H1 (cell line): ENCODE measurements at regions not wholly inside any gene's neighbourhood (a gene's known extent, or its start where the extent isn't known, plus 50 kb on each side); places are given as distances from the start of the nearest gene placed in this dataset.

Experiments
- CTCF ChIA-PET: fragments of 300-600 bp; sonication (Branson Sonifier 250); formaldehyde crosslinking; loops from one replicate; lab custom pipeline; 2021; ENCODE audit not compliant: partially characterized antibody; lab: Charles Lee
- POLR2A ChIA-PET: fragments of 300-600 bp; sonication (Branson Sonifier 250); formaldehyde crosslinking; loops from one replicate; lab custom pipeline; 2021; ENCODE audit warnings: inconsistent platforms; ENCODE audit not compliant: partially characterized antibody; lab: Charles Lee
- DNase-seq, 2 experiments: peaks; one replicate each; pipeline versions ENCODE4 v3.0.0 to v3.0.0-alpha.2; 2010 to 2022; ENCODE audit warnings: low spot score in 2 of 2, low read depth in 1 of 2, mixed read lengths in 1 of 2
- FAIRE-seq: peaks from 2 replicates; lab custom pipeline; 2011; peaks lifted over from hg19 to GRCh38; lab: Jason Lieb, UNC
- H2AFZ ChIP-seq: 2 replicates; pipeline ENCODE4 v1.8.1; 2012; ENCODE audit warnings: low read length, inconsistent platforms
- H2AK5ac ChIP-seq: 2 replicates; pipeline ENCODE4 v1.6.1; 2013; ENCODE audit warnings: low read depth, low read length
- H2BK120ac ChIP-seq: replicated peaks from 2 replicates; pipeline ENCODE3; 2013; ENCODE audit warnings: low read depth, low read length, inconsistent platforms
- H2BK12ac ChIP-seq: 2 replicates; pipeline ENCODE4 v1.6.1; 2013; ENCODE audit warnings: low read depth, low read length
- H2BK15ac ChIP-seq: 2 replicates; pipeline ENCODE4 v1.6.1; 2013; ENCODE audit warnings: low read length
- H2BK20ac ChIP-seq: 2 replicates; pipeline ENCODE4 v1.6.1; 2013; ENCODE audit warnings: low read length
- H2BK5ac ChIP-seq: 2 replicates; pipeline ENCODE4 v1.6.1; 2013; ENCODE audit warnings: low read depth, low read length
- H3K14ac ChIP-seq: 2 replicates; pipeline ENCODE4 v1.6.1; 2013; ENCODE audit warnings: inconsistent platforms; ENCODE audit not compliant: insufficient read length
- H3K18ac ChIP-seq: 2 replicates; pipeline ENCODE4 v1.6.1; 2013; ENCODE audit warnings: low read length; ENCODE audit errors: extremely low read depth
- H3K23ac ChIP-seq: 2 replicates; pipeline ENCODE4 v1.6.1; 2013; ENCODE audit warnings: inconsistent platforms; ENCODE audit not compliant: insufficient read length
- H3K23me2 ChIP-seq: 2 replicates; pipeline ENCODE4 v1.6.1; 2013; ENCODE audit warnings: low read depth, low read length
- H3K27ac ChIP-seq: 2 replicates; pipeline ENCODE4 v1.6.1; 2011; ENCODE audit warnings: low read depth, low read length, inconsistent platforms
- H3K27me3 ChIP-seq, 4 experiments: replicated peaks in 1 of 4; 1 replicate in 1 of 4; 2 replicates in 3 of 4; pipeline versions ENCODE4 v1.6.1 to v1.8.1; 2011 to 2013; ENCODE audit warnings: low read length in 3 of 4, mild to moderate bottlenecking in 3 of 4, inconsistent platforms in 2 of 4, mixed read lengths in 2 of 4, moderate library complexity in 1 of 4; ENCODE audit not compliant: control insufficient read depth in 3 of 4, insufficient read depth in 3 of 4; ENCODE audit errors: extremely low read depth in 1 of 4
- H3K36me3 ChIP-seq, 4 experiments: 2 replicates each; pipeline versions ENCODE4 v1.6.1 to v1.8.1; 2011 to 2013; ENCODE audit warnings: mild to moderate bottlenecking in 4 of 4, low read length in 3 of 4, moderate library complexity in 2 of 4, control low read depth in 1 of 4, inconsistent platforms in 1 of 4; ENCODE audit not compliant: insufficient read depth in 4 of 4, control insufficient read depth in 2 of 4
- H3K4ac ChIP-seq: replicated peaks from 2 replicates; pipeline ENCODE3; 2013; ENCODE audit warnings: low read length, low read depth, mixed read lengths, inconsistent platforms; ENCODE audit not compliant: insufficient read length
- H3K4me1 ChIP-seq, 4 experiments: replicated peaks in 1 of 4; 1 replicate in 1 of 4; 2 replicates in 3 of 4; pipeline versions ENCODE4 v1.6.1 to v1.8.1; 2011 to 2013; ENCODE audit warnings: low read length in 3 of 4, inconsistent platforms in 2 of 4, mixed read lengths in 1 of 4; ENCODE audit not compliant: insufficient read depth in 4 of 4, control insufficient read depth in 3 of 4
- H3K4me2 ChIP-seq, 2 experiments: 2 replicates each; pipeline versions ENCODE4 v1.6.1 to v1.8.1; 2011 to 2013; ENCODE audit warnings: low read depth in 2 of 2, low read length in 2 of 2, control low read depth in 1 of 2, inconsistent platforms in 1 of 2, mild to moderate bottlenecking in 1 of 2; ENCODE audit not compliant: insufficient read depth in 1 of 2
- H3K4me3 ChIP-seq, 4 experiments: fragments of 200-600, 300-600 bp in 1 of 4; sonication (generic), shearing (Covaris generic), sonication (Bioruptor Twin) in 1 of 4; 2 replicates each; pipeline versions ENCODE4 v1.5.1 to v1.8.1; 2011 to 2016; ENCODE audit warnings: low read length in 4 of 4, low read depth in 3 of 4, control low read depth in 2 of 4, inconsistent platforms in 2 of 4, mild to moderate bottlenecking in 2 of 4, mixed read lengths in 1 of 4, moderate library complexity in 1 of 4; ENCODE audit not compliant: insufficient read depth in 2 of 4; ENCODE audit errors: extremely low read depth in 1 of 4
- H3K56ac ChIP-seq: replicated peaks from 2 replicates; pipeline ENCODE3; 2013; ENCODE audit warnings: low read depth, mild to moderate bottlenecking, mixed read lengths, low read length, inconsistent platforms; ENCODE audit not compliant: insufficient read length
- H3K79me1 ChIP-seq: 2 replicates; pipeline ENCODE4 v1.6.1; 2013; ENCODE audit warnings: low read depth, low read length, control low read depth
- H3K79me2 ChIP-seq, 2 experiments: 2 replicates each; pipeline versions ENCODE4 v1.6.1 to v1.8.1; 2012 to 2013; ENCODE audit warnings: low read length in 2 of 2, mild to moderate bottlenecking in 2 of 2, inconsistent platforms in 1 of 2; ENCODE audit not compliant: insufficient read depth in 2 of 2, control insufficient read depth in 1 of 2
- H3K9ac ChIP-seq, 4 experiments: replicated peaks in 1 of 4; 1 replicate in 1 of 4; 2 replicates in 3 of 4; pipeline versions ENCODE4 v1.6.1 to v1.8.1; 2011 to 2013; ENCODE audit warnings: low read depth in 3 of 4, low read length in 3 of 4, control low read depth in 2 of 4, mild to moderate bottlenecking in 2 of 4, moderate library complexity in 2 of 4, inconsistent platforms in 1 of 4; ENCODE audit errors: extremely low read depth in 1 of 4
- H3K9me3 ChIP-seq, 2 experiments: 2 replicates each; pipeline versions ENCODE4 v1.6.1 to v1.8.1; 2012 to 2013; ENCODE audit warnings: mild to moderate bottlenecking in 2 of 2, moderate library complexity in 2 of 2, control low read depth in 1 of 2, inconsistent platforms in 1 of 2, low read depth in 1 of 2, low read length in 1 of 2, mixed read lengths in 1 of 2; ENCODE audit not compliant: insufficient read depth in 2 of 2
- H4K20me1 ChIP-seq, 2 experiments: replicated peaks in 1 of 2; 2 replicates each; pipeline versions ENCODE3 to v1.8.1; 2011 to 2013; ENCODE audit warnings: inconsistent platforms in 2 of 2, low read length in 2 of 2, mild to moderate bottlenecking in 1 of 2; ENCODE audit not compliant: insufficient read depth in 2 of 2, control insufficient read depth in 1 of 2
- H4K5ac ChIP-seq: 2 replicates; pipeline ENCODE4 v1.6.1; 2013; ENCODE audit warnings: low read length, low read depth, mixed read lengths, inconsistent platforms; ENCODE audit not compliant: insufficient read length
- H4K8ac ChIP-seq: 2 replicates; pipeline ENCODE4 v1.8.0; 2013; ENCODE audit warnings: mild to moderate bottlenecking, moderate library complexity, low read length, inconsistent platforms; ENCODE audit not compliant: insufficient read depth; ENCODE audit errors: extremely low read depth
- H4K91ac ChIP-seq: replicated peaks from 2 replicates; pipeline ENCODE3; 2013; ENCODE audit warnings: low read length, mixed read lengths, inconsistent platforms; ENCODE audit not compliant: insufficient read length
- ASH2L ChIP-seq: fragments of 200-600, 300-600 bp; sonication (generic); IDR thresholded peaks from one replicate; pipeline ENCODE4 v1.7.1; 2017; ENCODE audit warnings: low read length
- CEBPB ChIP-seq: IDR thresholded peaks from 2 replicates; pipeline ENCODE4 v1.6.1; 2012; ENCODE audit warnings: low read depth, low read length
- GTF2F1 ChIP-seq: IDR thresholded peaks from 2 replicates; pipeline ENCODE4 v1.6.1; 2012; ENCODE audit warnings: low read depth, low read length, improper control_type of control experiment, borderline replicate concordance
- SIRT6 ChIP-seq: IDR thresholded peaks from one replicate; pipeline ENCODE4 v1.7.1; 2012; ENCODE audit warnings: low read length, inconsistent platforms
- SUZ12 ChIP-seq: fragments of 200-600 bp; sonication (generic); IDR thresholded peaks from 2 replicates; pipeline ENCODE4 v1.6.1; 2012; ENCODE audit warnings: mild to moderate bottlenecking, inconsistent platforms, low read length, moderate library complexity, mixed read lengths
- TAF7 ChIP-seq: optimal IDR thresholded peaks from 2 replicates; pipeline ENCODE3; 2011; ENCODE audit warnings: low read depth, mild to moderate bottlenecking, inconsistent platforms, low read length, moderate library complexity, borderline replicate concordance
- TEAD4 ChIP-seq: IDR thresholded peaks from 2 replicates; pipeline ENCODE4 v1.6.1; 2012; ENCODE audit warnings: low read depth, low read length, inconsistent platforms, mixed read lengths
- YY1 ChIP-seq: IDR thresholded peaks from 2 replicates; pipeline ENCODE4 v1.6.1; 2011; ENCODE audit warnings: low read depth, mild to moderate bottlenecking, low read length
- whole genome bisulfite sequencing, 2 experiments: shearing (Covaris generic) in 1 of 2; methylation state at CpG; one replicate each; pipeline versions ENCODE4 v1.1.6 to v1.1.7; 2013 to 2015; ENCODE audit warnings: low lambda C conversion rate in 2 of 2, mixed read lengths in 2 of 2, inconsistent platforms in 1 of 2, low coverage in 1 of 2, missing lambda C conversion rate in 1 of 2; ENCODE audit not compliant: insufficient replicate concordance in 2 of 2, insufficient coverage in 1 of 2, insufficient read length in 1 of 2; ENCODE audit errors: extremely low coverage in 1 of 2, missing lambda C conversion rate in 1 of 2; 5-methylcytosine and 5-hydroxymethylcytosine counted together

DNA sequence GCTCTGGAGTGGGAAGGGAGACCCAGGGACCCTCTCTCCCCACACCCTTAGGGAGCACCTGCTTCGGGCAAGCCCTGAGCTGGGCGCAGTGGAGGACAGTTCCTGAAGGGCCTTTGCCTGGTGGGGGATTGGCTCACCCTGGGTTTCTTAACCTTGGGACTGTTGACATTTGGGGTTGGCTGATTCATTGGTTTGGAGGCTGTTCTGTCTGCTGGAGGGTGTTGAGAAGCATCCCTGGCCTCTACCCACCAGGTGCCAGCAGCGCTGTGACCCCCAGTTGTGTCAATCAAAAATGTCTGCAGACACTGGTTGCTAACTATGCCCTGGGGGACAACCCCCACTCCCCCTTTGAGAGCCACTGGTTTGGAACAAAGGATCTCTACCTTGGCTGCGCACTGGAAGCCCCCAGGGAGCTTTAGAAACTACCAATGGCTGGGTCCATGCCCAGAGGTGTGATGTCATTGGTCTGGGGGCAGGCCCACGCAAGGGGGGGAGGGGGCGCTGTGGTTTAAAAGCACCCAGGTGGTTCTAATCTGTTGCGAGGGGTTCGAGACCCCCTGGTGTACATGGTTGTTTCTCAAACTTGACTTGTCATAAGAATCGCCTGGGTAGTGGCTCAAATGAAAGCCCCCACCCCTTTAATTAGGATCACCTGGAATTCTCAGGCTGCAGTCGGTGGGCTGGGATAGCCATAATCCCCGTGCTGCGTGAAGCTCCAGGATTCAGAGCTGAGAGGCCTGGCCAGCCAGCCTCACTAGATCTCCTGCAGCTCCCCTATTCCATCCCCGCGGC, 151.9 kb upstream of the GSE1 start:
- Histone ChIP-seq H3K56ac (no peak overlapping the region), H2BK20ac (no peak overlapping the region), H3K27ac (no peak overlapping the region), H2BK12ac (peak overlapping the region; percentile 88), H2BK5ac (peak overlapping the region; percentile 46; the same call in 1 of the 2 replicates), H3K18ac (peak overlapping the region; percentile 88), H4K8ac (no peak overlapping the region), H4K91ac (no peak overlapping the region), H2AFZ (no peak overlapping the region), H3K36me3 (no peaks in the 10 kb centered on the region), H2AK5ac (peak overlapping the region; percentile 69; the same call in 1 of the 2 replicates), H3K27me3 (peaks cover 5 to 49% (median 36%) of the 10 kb centered on the region in 4 experiments; a peak in 6 of 7 replicates), H4K20me1 (peaks cover 4 to 11% of the 10 kb centered on the region in 2 experiments), H3K79me2 (no peaks in the 10 kb centered on the region), H2BK120ac (no peak overlapping the region), H3K9me3 (no peaks in the 10 kb centered on the region), H2BK15ac (peak overlapping the region; percentile 89), H3K4ac (no peak overlapping the region), H3K14ac (no peak overlapping the region), H3K4me2 (peak overlapping the region; percentile 70 to 84), H3K23ac (no peak overlapping the region), H3K23me2 (peaks cover 7% of the 10 kb centered on the region), H3K4me3 (peak overlapping the region in 1 of 4 experiments; percentile 57; a peak in 3 of 8 replicates), H3K9ac (no peak overlapping the region), H3K4me1 (peaks cover 7 to 36% (median 26%) of the 10 kb centered on the region in 4 experiments), H3K79me1 (no peaks in the 10 kb centered on the region), H4K5ac (no peak overlapping the region)
- no peak for FAIRE-seq
- TF ChIP-seq GTF2F1 (no peak), YY1 (no peak), TEAD4 (no peak), SUZ12 (no peak), CEBPB (no peak), SIRT6 (no peak), TAF7 (no peak), ASH2L (no peak)
- ChIA-PET POLR2A (interaction anchor here (0.6 to 1.5 kb wide), 9 partner anchors 9 to 154 kb away, joined by 3 to 4 read pairs (median 3); no protein-coding TSS in a partner anchor), CTCF (interaction anchor here (0.5 to 11.2 kb wide), 33 partner anchors 8 to 277 kb away, joined by 3 to 172 read pairs (median 4); no protein-coding TSS in a partner anchor)
- 31% methylated on average over 12 of the region's 14 CpGs; no CpG with 5 or more reads in 1 of the 2 experiments for WGBS, 2 experiments
- DNase-seq, result no peak
